ENCODE measurements at regions not wholly inside any gene's neighbourhood (a gene's known extent, or its start where the extent isn't known, plus 50 kb on each side); places are given as distances from the start of the nearest gene placed in this dataset.

GRCh38 chr4:117814277-117815246, 219.7 kb upstream of the NDST3 start:
- TF ChIP-seq POLR2A (IDR thresholded peaks at IDR 0.05; ENCODE audit: low read depth, low read length) (no peak), TAF1 (IDR thresholded peaks at IDR 0.05; ENCODE audit: low read depth, low read length) (no peak), SPI1 (IDR thresholded peaks at IDR 0.05; ENCODE audit: low read depth, low read length) (no peak), POU2F2 (IDR thresholded peaks at IDR 0.05; ENCODE audit: low read depth, low read length) (no peak), POLR2AphosphoS5 (IDR thresholded peaks at IDR 0.05; ENCODE audit: low read depth, low read length) (no peak), PAX5 (IDR thresholded peaks at IDR 0.05; ENCODE audit: insufficient read depth, low read length, severe bottlenecking) (no peak)
- DNase-seq (ENCODE audit: insufficient read length, low spot score) (no peak), FAIRE-seq (no peak)

- TF ChIP-seq POU2F2 (IDR thresholded peaks at IDR 0.05; ENCODE audit: low read depth, low read length): no peak
- no peak for TF ChIP-seq TAF1 (IDR thresholded peaks at IDR 0.05; ENCODE audit: low read depth, low read length)
- TF ChIP-seq PAX5 (IDR thresholded peaks at IDR 0.05; ENCODE audit: insufficient read depth, low read length, severe bottlenecking): no peak
- no peak for TF ChIP-seq POLR2AphosphoS5 (IDR thresholded peaks at IDR 0.05; ENCODE audit: low read depth, low read length)
- no peak for TF ChIP-seq POLR2A (IDR thresholded peaks at IDR 0.05; ENCODE audit: low read depth, low read length)
- no peak for TF ChIP-seq SPI1 (IDR thresholded peaks at IDR 0.05; ENCODE audit: low read depth, low read length)
- no peak for FAIRE-seq
- DNase-seq (ENCODE audit: insufficient read length, low spot score): no peak
Measured at GRCh38 chr4:117817301-117817700, 217.0 kb upstream of the NDST3 start.

- FAIRE-seq: no peak
- DNase-seq (ENCODE audit: insufficient read length, low spot score): no peak
- TF ChIP-seq SPI1 (IDR thresholded peaks at IDR 0.05; ENCODE audit: low read depth, low read length): no peak
- no peak for TF ChIP-seq PAX5 (IDR thresholded peaks at IDR 0.05; ENCODE audit: insufficient read depth, low read length, severe bottlenecking)
- no peak for TF ChIP-seq POLR2A (IDR thresholded peaks at IDR 0.05; ENCODE audit: low read depth, low read length)
- TF ChIP-seq POLR2AphosphoS5 (IDR thresholded peaks at IDR 0.05; ENCODE audit: low read depth, low read length): no peak
- TF ChIP-seq POU2F2 (IDR thresholded peaks at IDR 0.05; ENCODE audit: low read depth, low read length): no peak
- TF ChIP-seq TAF1 (IDR thresholded peaks at IDR 0.05; ENCODE audit: low read depth, low read length): no peak
Measured at GRCh38 chr4:117821834-117822233, 212.5 kb upstream of the NDST3 start.

- DNase-seq (ENCODE audit: insufficient read length, low spot score): no peak
- TF ChIP-seq POLR2A (IDR thresholded peaks at IDR 0.05; ENCODE audit: low read depth, low read length): no peak
- FAIRE-seq: no peak
Measured at GRCh38 chr4:117823388-117823787, 210.9 kb upstream of the NDST3 start.

GRCh38 chr4:117825600-117825999, 208.7 kb upstream of the NDST3 start:
- no peak for TF ChIP-seq PAX5 (IDR thresholded peaks at IDR 0.05; ENCODE audit: insufficient read depth, low read length, severe bottlenecking)
- no peak for TF ChIP-seq POLR2A (IDR thresholded peaks at IDR 0.05; ENCODE audit: low read depth, low read length)
- TF ChIP-seq SPI1 (IDR thresholded peaks at IDR 0.05; ENCODE audit: low read depth, low read length): no peak
- TF ChIP-seq POLR2AphosphoS5 (IDR thresholded peaks at IDR 0.05; ENCODE audit: low read depth, low read length): no peak
- TF ChIP-seq TAF1 (IDR thresholded peaks at IDR 0.05; ENCODE audit: low read depth, low read length): no peak
- TF ChIP-seq POU2F2 (IDR thresholded peaks at IDR 0.05; ENCODE audit: low read depth, low read length): no peak
- DNase-seq (ENCODE audit: insufficient read length, low spot score) (no peak), FAIRE-seq (no peak)

GRCh38 chr4:117831060-117831683, 203.1 kb upstream of the NDST3 start:
- DNase-seq (ENCODE audit: insufficient read length, low spot score): no peak
- FAIRE-seq: no peak
- no peak for TF ChIP-seq POU2F2 (IDR thresholded peaks at IDR 0.05; ENCODE audit: low read depth, low read length)
- TF ChIP-seq TAF1 (IDR thresholded peaks at IDR 0.05; ENCODE audit: low read depth, low read length): no peak
- no peak for TF ChIP-seq PAX5 (IDR thresholded peaks at IDR 0.05; ENCODE audit: insufficient read depth, low read length, severe bottlenecking)
- no peak for TF ChIP-seq POLR2A (IDR thresholded peaks at IDR 0.05; ENCODE audit: low read depth, low read length)
- TF ChIP-seq SPI1 (IDR thresholded peaks at IDR 0.05; ENCODE audit: low read depth, low read length): no peak
- no peak for TF ChIP-seq POLR2AphosphoS5 (IDR thresholded peaks at IDR 0.05; ENCODE audit: low read depth, low read length)

- TF ChIP-seq POLR2AphosphoS5 (IDR thresholded peaks at IDR 0.05; ENCODE audit: low read depth, low read length) (no peak), POLR2A (IDR thresholded peaks at IDR 0.05; ENCODE audit: low read depth, low read length) (no peak), POU2F2 (IDR thresholded peaks at IDR 0.05; ENCODE audit: low read depth, low read length) (no peak), TAF1 (IDR thresholded peaks at IDR 0.05; ENCODE audit: low read depth, low read length) (no peak), SPI1 (IDR thresholded peaks at IDR 0.05; ENCODE audit: low read depth, low read length) (no peak), PAX5 (IDR thresholded peaks at IDR 0.05; ENCODE audit: insufficient read depth, low read length, severe bottlenecking) (no peak)
- FAIRE-seq: no peak
Measured at GRCh38 chr4:117835566-117835965, 198.7 kb upstream of the NDST3 start.

GRCh38 chr4:117844594-117844993, 189.7 kb upstream of the NDST3 start:
- no peak for FAIRE-seq

More at GRCh38 chr4:117835566-117835965, 198.7 kb upstream of the NDST3 start:
- DNase-seq (ENCODE audit: insufficient read length, low spot score): no peak

GRCh38 chr4:117845270-117845669, 189.0 kb upstream of the NDST3 start:
- FAIRE-seq (no peak), DNase-seq (ENCODE audit: insufficient read length, low spot score) (no peak)
- TF ChIP-seq POLR2AphosphoS5 (IDR thresholded peaks at IDR 0.05; ENCODE audit: low read depth, low read length) (no peak), SPI1 (IDR thresholded peaks at IDR 0.05; ENCODE audit: low read depth, low read length) (no peak), POU2F2 (IDR thresholded peaks at IDR 0.05; ENCODE audit: low read depth, low read length) (no peak), TAF1 (IDR thresholded peaks at IDR 0.05; ENCODE audit: low read depth, low read length) (no peak), POLR2A (IDR thresholded peaks at IDR 0.05; ENCODE audit: low read depth, low read length) (no peak), PAX5 (IDR thresholded peaks at IDR 0.05; ENCODE audit: insufficient read depth, low read length, severe bottlenecking) (no peak)

More at GRCh38 chr4:117844594-117844993, 189.7 kb upstream of the NDST3 start:
- TF ChIP-seq PAX5 (IDR thresholded peaks at IDR 0.05; ENCODE audit: insufficient read depth, low read length, severe bottlenecking) (no peak), POU2F2 (IDR thresholded peaks at IDR 0.05; ENCODE audit: low read depth, low read length) (no peak), TAF1 (IDR thresholded peaks at IDR 0.05; ENCODE audit: low read depth, low read length) (no peak), POLR2A (IDR thresholded peaks at IDR 0.05; ENCODE audit: low read depth, low read length) (no peak), POLR2AphosphoS5 (IDR thresholded peaks at IDR 0.05; ENCODE audit: low read depth, low read length) (no peak), SPI1 (IDR thresholded peaks at IDR 0.05; ENCODE audit: low read depth, low read length) (no peak)
- DNase-seq (ENCODE audit: insufficient read length, low spot score): no peak

Measured in GM12891 (cell line).